HCT116 (cell line): ENCODE measurements at regions not wholly inside any gene's neighbourhood (a gene's known extent, or its start where the extent isn't known, plus 50 kb on each side); places are given as distances from the start of the nearest gene placed in this dataset.
A peak's percentile ranks its signal among the peaks of the same experiment; 100 is the strongest.

Source experiments
- ATAC-seq: fragments of 200-7000 bp; cut with Tn5 transposase; 2 replicates; pipeline ENCODE4 v1.9.1; 2020; ENCODE audit warnings: mild to moderate bottlenecking, moderate library complexity
- BruUV-seq: library from RNA; stranded (reverse); fragments of 400-500 nt; replicated peaks from 2 replicates; lab custom pipeline; 2021; lab: Mats Ljungman, UMichigan
- CTCF ChIA-PET: fragments of 300-600 bp; sonication (Branson Sonifier 250); formaldehyde crosslinking; loops from one replicate; lab custom pipeline; 2021; ENCODE audit warnings: antibody characterized with exemption; lab: Charles Lee
- POLR2A ChIA-PET: fragments of 300-600, 350-600 bp; sonication (Branson Sonifier 250); formaldehyde crosslinking; loops from one replicate; lab custom pipeline; 2021; ENCODE audit warnings: antibody characterized with exemption; lab: Charles Lee
- RAD21 ChIA-PET, 2 experiments: fragments of 300-600 bp; sonication (Branson Sonifier 250); formaldehyde crosslinking; loops; one replicate each; lab custom pipeline; 2023; ENCODE audit warnings: low total read pairs in 2 of 2; ENCODE audit not compliant: uncharacterized antibody in 2 of 2, unreplicated experiment in 2 of 2, low non-redundant PET in 1 of 2; lab: Charles Lee
- DNase-seq: peaks from one replicate; pipeline ENCODE4 v3.0.0-alpha.2; 2010; ENCODE audit warnings: low read depth, low spot score
- H2AFZ ChIP-seq: fragments of 200-600 bp; shearing (Covaris generic), sonication (generic); 2 replicates; pipeline ENCODE4 v1.6.1; 2017; ENCODE audit warnings: low read depth, mixed run types, mixed read lengths, antibody characterized with exemption, low read length; ENCODE audit not compliant: poor library complexity, severe bottlenecking
- H3K27ac ChIP-seq: 2 replicates; pipeline ENCODE4 v1.5.1; 2012; ENCODE audit warnings: low read depth, low read length
- H3K27me3 ChIP-seq: fragments of 200-600 bp; sonication (generic); 2 replicates; pipeline ENCODE4 v1.6.1; 2016; ENCODE audit warnings: mixed run types, low read length, mixed read lengths; ENCODE audit not compliant: insufficient read depth
- H3K36me3 ChIP-seq, 2 experiments: fragments of 200-500 bp in 1 of 2; fragments of 200-600 bp in 1 of 2; sonication (Bioruptor generic) in 1 of 2; sonication (generic) in 1 of 2; 2 replicates each; pipeline versions ENCODE4 v1.5.1 to v1.6.1; 2014 to 2016; ENCODE audit warnings: low read length in 2 of 2, inconsistent platforms in 1 of 2, mixed read lengths in 1 of 2, mixed run types in 1 of 2; ENCODE audit not compliant: insufficient read depth in 2 of 2, control insufficient read depth in 1 of 2
- H3K4me1 ChIP-seq, 2 experiments: fragments of 200-600 bp in 1 of 2; sonication (generic) in 1 of 2; 2 replicates each; pipeline versions ENCODE4 v1.5.1 to v1.6.1; 2012 to 2017; ENCODE audit warnings: low read length in 2 of 2, inconsistent platforms in 1 of 2, mild to moderate bottlenecking in 1 of 2, mixed read lengths in 1 of 2, mixed run types in 1 of 2, moderate library complexity in 1 of 2; ENCODE audit not compliant: insufficient read depth in 2 of 2, control insufficient read depth in 1 of 2
- H3K4me2 ChIP-seq: fragments of 200-600 bp; sonication (generic); 2 replicates; pipeline ENCODE4 v1.6.1; 2017; ENCODE audit warnings: mixed run types, low read length, mixed read lengths
- H3K4me3 ChIP-seq, 2 experiments: fragments of 200-600 bp in 1 of 2; sonication (generic) in 1 of 2; replicated peaks in 1 of 2; 2 replicates each; pipeline ENCODE4 v1.5.1; 2011 to 2016; ENCODE audit warnings: low read length in 2 of 2, control low read depth in 1 of 2, low read depth in 1 of 2, mild to moderate bottlenecking in 1 of 2, mixed read lengths in 1 of 2, mixed run types in 1 of 2
- H3K79me2 ChIP-seq: fragments of 200-600 bp; sonication (generic); 2 replicates; pipeline ENCODE4 v1.6.1; 2017; ENCODE audit warnings: mild to moderate bottlenecking, mixed run types, low read length, moderate library complexity, mixed read lengths; ENCODE audit not compliant: insufficient read depth
- H3K9ac ChIP-seq: fragments of 200-600 bp; sonication (generic); 2 replicates; pipeline ENCODE4 v1.6.1; 2016; ENCODE audit warnings: low read length, mixed read lengths
- H3K9me2 ChIP-seq: fragments of 200-600 bp; sonication (generic), shearing (Covaris generic); 2 replicates; pipeline ENCODE4 v1.6.1; 2017; ENCODE audit warnings: mixed run types, mild to moderate bottlenecking, moderate library complexity; ENCODE audit not compliant: insufficient read depth
- H3K9me3 ChIP-seq, 2 experiments: fragments of 200-500 bp in 1 of 2; fragments of 200-600 bp in 1 of 2; sonication (Bioruptor generic) in 1 of 2; sonication (generic) in 1 of 2; 2 replicates each; pipeline ENCODE4 v1.6.1; 2014 to 2017; ENCODE audit warnings: low read length in 2 of 2, mixed read lengths in 2 of 2, inconsistent platforms in 1 of 2, low read depth in 1 of 2, mild to moderate bottlenecking in 1 of 2, mixed run types in 1 of 2, moderate library complexity in 1 of 2; ENCODE audit not compliant: control insufficient read depth in 1 of 2, insufficient read depth in 1 of 2
- H4K20me1 ChIP-seq: fragments of 200-600 bp; sonication (generic), shearing (Covaris generic); 2 replicates; pipeline ENCODE4 v1.6.1; 2017; ENCODE audit warnings: mixed run types, mild to moderate bottlenecking, moderate library complexity; ENCODE audit not compliant: insufficient read depth
- CBX3 ChIP-seq: IDR thresholded peaks from 2 replicates; pipeline ENCODE4 v1.6.1; 2012; ENCODE audit warnings: low read depth
- FOSL1 ChIP-seq: IDR thresholded peaks from 2 replicates; pipeline ENCODE4 v1.6.1; 2012; ENCODE audit warnings: low read depth
- JUND ChIP-seq: IDR thresholded peaks from 2 replicates; pipeline ENCODE4 v1.6.1; 2012
- SRF ChIP-seq: IDR thresholded peaks from 2 replicates; pipeline ENCODE4 v1.6.1; 2012; ENCODE audit warnings: low read depth
- TCF7L2 ChIP-seq: IDR thresholded peaks from 2 replicates; pipeline ENCODE4 v1.7.0; 2011; ENCODE audit warnings: borderline replicate concordance, inconsistent platforms; ENCODE audit not compliant: insufficient read depth, insufficient read length; ENCODE audit errors: extremely low read depth
- intact Hi-C: fragments of 100-400 bp; cut with micrococcal nuclease; formaldehyde crosslinking; loops from 2 replicates; pipeline ENCODE4 v1.10.0; 2022
- TF ChIP-seq, protein P1 (sequence below): IDR thresholded peaks from 2 replicates; pipeline ENCODE4 v1.6.1; 2011; ENCODE audit warnings: mild to moderate bottlenecking, low read length, moderate library complexity; ENCODE audit not compliant: insufficient replicate concordance; ENCODE audit errors: extremely low read depth
- TF ChIP-seq, protein P2 (sequence below), 3 experiments: fragments of 200-600 bp in 1 of 3; sonication (generic) in 1 of 3; IDR thresholded peaks in 2 of 3; conservative IDR thresholded peaks in 1 of 3; 2 replicates each; pipeline ENCODE4 v1.5.1; 2012 to 2017; ENCODE audit warnings: low read depth in 2 of 3, low read length in 2 of 3, antibody characterized with exemption in 1 of 3, borderline replicate concordance in 1 of 3, control low read depth in 1 of 3, mild to moderate bottlenecking in 1 of 3, mixed read lengths in 1 of 3, mixed run types in 1 of 3, moderate library complexity in 1 of 3; ENCODE audit not compliant: insufficient read depth in 1 of 3

DNA sequence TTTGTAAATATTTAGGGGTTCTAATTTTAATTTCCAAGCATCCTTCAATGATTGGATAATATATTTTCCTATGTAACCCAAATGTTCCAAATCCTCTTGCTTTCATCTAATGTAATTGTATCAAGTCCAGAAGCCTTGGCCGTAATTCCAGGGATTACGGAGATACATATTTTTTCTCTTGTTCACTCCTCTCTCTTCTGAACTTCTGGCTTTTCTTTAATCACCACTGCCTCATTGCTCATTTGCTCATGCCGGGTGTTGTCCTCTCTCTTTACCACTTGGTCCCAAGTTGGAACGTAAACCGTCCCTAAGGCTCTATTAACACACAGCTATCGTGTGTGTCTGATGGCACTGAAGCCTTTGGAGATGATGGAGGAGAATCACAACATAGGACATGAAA is 188.7 kb upstream of the COL3A1 start:
- TF ChIP-seq, protein P1, sequence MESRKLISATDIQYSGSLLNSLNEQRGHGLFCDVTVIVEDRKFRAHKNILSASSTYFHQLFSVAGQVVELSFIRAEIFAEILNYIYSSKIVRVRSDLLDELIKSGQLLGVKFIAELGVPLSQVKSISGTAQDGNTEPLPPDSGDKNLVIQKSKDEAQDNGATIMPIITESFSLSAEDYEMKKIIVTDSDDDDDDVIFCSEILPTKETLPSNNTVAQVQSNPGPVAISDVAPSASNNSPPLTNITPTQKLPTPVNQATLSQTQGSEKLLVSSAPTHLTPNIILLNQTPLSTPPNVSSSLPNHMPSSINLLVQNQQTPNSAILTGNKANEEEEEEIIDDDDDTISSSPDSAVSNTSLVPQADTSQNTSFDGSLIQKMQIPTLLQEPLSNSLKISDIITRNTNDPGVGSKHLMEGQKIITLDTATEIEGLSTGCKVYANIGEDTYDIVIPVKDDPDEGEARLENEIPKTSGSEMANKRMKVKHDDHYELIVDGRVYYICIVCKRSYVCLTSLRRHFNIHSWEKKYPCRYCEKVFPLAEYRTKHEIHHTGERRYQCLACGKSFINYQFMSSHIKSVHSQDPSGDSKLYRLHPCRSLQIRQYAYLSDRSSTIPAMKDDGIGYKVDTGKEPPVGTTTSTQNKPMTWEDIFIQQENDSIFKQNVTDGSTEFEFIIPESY: no peak
- TF ChIP-seq, all 23 proteins: peak for 0
- H3K27ac ChIP-seq: no peak overlapping the region
- no peaks in the 10 kb centered on the region for H3K79me2 ChIP-seq
- BruUV-seq: no TSS peak
- no peak overlapping the region for H3K4me3 ChIP-seq
- RAD21 ChIA-PET: no interaction called here
- CTCF ChIA-PET: no interaction called here
- peak overlapping the region; percentile 97 for H2AFZ ChIP-seq
- DNase-seq (no peak), ATAC-seq (no peak)
- no peaks in the 10 kb centered on the region for H3K9me2 ChIP-seq
- intact Hi-C loops: loop anchor here (10.0 kb wide), 1 partner anchor 261 kb away; no protein-coding TSS in a partner anchor
- H4K20me1 ChIP-seq: no peaks in the 10 kb centered on the region
- no peak overlapping the region for H3K4me2 ChIP-seq
- no peaks in the 10 kb centered on the region for H3K9me3 ChIP-seq
- H3K9ac ChIP-seq: no peak overlapping the region
- no peaks in the 10 kb centered on the region for H3K36me3 ChIP-seq
- POLR2A ChIA-PET: no interaction called here
- H3K4me1 ChIP-seq: peaks cover 17 to 33% of the 10 kb centered on the region in 2 experiments
- H3K27me3 ChIP-seq: no peaks in the 10 kb centered on the region

DNA sequence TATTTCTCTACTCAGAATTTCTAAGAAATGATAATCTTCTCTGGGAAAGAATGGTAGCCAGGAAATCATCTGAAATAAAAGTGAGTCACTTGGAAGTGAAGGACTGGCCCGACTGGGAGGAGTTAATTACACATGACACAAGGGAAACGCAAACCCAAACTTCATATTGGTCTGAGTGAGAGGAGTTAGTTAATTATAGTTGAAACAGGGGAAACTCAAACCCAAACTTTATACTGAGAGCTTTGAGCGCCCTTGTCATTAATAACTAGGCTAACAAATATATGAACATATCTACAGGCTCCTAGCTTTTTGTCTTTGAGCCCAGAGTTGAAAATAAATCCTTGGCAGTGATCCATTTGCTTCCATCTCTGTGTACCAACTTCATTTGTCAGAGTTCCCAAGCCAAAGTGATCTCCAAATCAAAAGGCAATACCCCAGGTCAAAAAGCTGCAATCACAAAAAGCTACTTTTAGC is 187.8 kb upstream of the COL3A1 start:
- H3K9ac ChIP-seq: 0 out of 2 replicates have a peak overlapping the region, but pooled peaks have one; percentile 19
- H2AFZ ChIP-seq: peak overlapping the region; percentile 97
- CTCF ChIA-PET: interaction anchor here (1.0 kb wide), 1 partner anchor 192 kb away, joined by 3 read pairs; no protein-coding TSS in a partner anchor
- RAD21 ChIA-PET: interaction anchor here in 1 of 2 experiments (1.2 kb wide), 1 partner anchor 9 kb away, joined by 4 read pairs; no protein-coding TSS in a partner anchor
- POLR2A ChIA-PET: no interaction called here
- intact Hi-C loops: loop anchor here (10.0 kb wide), 1 partner anchor 262 kb away; no protein-coding TSS in a partner anchor
- no TSS peak for BruUV-seq
- no peaks in the 10 kb centered on the region for H4K20me1 ChIP-seq
- TF ChIP-seq, protein P2, sequence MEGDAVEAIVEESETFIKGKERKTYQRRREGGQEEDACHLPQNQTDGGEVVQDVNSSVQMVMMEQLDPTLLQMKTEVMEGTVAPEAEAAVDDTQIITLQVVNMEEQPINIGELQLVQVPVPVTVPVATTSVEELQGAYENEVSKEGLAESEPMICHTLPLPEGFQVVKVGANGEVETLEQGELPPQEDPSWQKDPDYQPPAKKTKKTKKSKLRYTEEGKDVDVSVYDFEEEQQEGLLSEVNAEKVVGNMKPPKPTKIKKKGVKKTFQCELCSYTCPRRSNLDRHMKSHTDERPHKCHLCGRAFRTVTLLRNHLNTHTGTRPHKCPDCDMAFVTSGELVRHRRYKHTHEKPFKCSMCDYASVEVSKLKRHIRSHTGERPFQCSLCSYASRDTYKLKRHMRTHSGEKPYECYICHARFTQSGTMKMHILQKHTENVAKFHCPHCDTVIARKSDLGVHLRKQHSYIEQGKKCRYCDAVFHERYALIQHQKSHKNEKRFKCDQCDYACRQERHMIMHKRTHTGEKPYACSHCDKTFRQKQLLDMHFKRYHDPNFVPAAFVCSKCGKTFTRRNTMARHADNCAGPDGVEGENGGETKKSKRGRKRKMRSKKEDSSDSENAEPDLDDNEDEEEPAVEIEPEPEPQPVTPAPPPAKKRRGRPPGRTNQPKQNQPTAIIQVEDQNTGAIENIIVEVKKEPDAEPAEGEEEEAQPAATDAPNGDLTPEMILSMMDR (IDR thresholded peaks at IDR 0.05 in 2 of 3, conservative IDR thresholded peaks at IDR 0.05 in 1 of 3; ENCODE audit: borderline replicate concordance in 1 of 3, insufficient read depth in 1 of 3, low read depth in 2 of 3, low read length in 2 of 3): no peak
- TF ChIP-seq CBX3 (0 out of 2 replicates have a peak, but pooled peaks have one; percentile 26), FOSL1 (no peak), SRF (no peak), TCF7L2 (no peak), JUND (no peak)
- H3K27me3 ChIP-seq: no peaks in the 10 kb centered on the region
- ATAC-seq (no peak; the same call in 1 of the 2 replicates), DNase-seq (peak; percentile 12)
- H3K4me3 ChIP-seq: peak overlapping the region in 1 of 2 experiments; percentile 23; a peak in 2 of 4 replicates
- H3K4me2 ChIP-seq: peak overlapping the region; percentile 65
- H3K9me3 ChIP-seq: no peaks in the 10 kb centered on the region
- no peaks in the 10 kb centered on the region for H3K79me2 ChIP-seq
- H3K36me3 ChIP-seq: no peaks in the 10 kb centered on the region
- no peak overlapping the region for H3K27ac ChIP-seq
- H3K9me2 ChIP-seq: no peaks in the 10 kb centered on the region
- H3K4me1 ChIP-seq: peaks cover 17 to 33% of the 10 kb centered on the region in 2 experiments
